ENCODE measurements at regions not wholly inside any gene's neighbourhood (a gene's known extent, or its start where the extent isn't known, plus 50 kb on each side); places are given as distances from the start of the nearest gene placed in this dataset.

GRCh38 chr12:126248871-126249403, 1183.7 kb downstream of the AACS start:
- Histone ChIP-seq H3K27me3 (ENCODE audit: insufficient read depth, low read length) (no peaks in the 10 kb centered on the region; the same call in 1 of the 2 replicates), H4K20me1 (ENCODE audit: control insufficient read depth, insufficient read depth, insufficient read length) (no peaks in the 10 kb centered on the region), H3K14ac (ENCODE audit: insufficient read depth, low read length) (no peak overlapping the region), H4K91ac (ENCODE audit: insufficient read length, low read depth, low read length) (no peak overlapping the region), H3K27ac (ENCODE audit: insufficient read length, low read depth, low read length) (no peak overlapping the region), H2BK20ac (ENCODE audit: low read depth, low read length, poor library complexity, severe bottlenecking) (no peak overlapping the region), H2AK5ac (ENCODE audit: insufficient read length, low read length) (no peak overlapping the region), H3K79me2 (ENCODE audit: insufficient read depth, low read length) (no peaks in the 10 kb centered on the region), H2BK120ac (ENCODE audit: low read depth, low read length, poor library complexity, severe bottlenecking) (no peak overlapping the region), H2BK5ac (ENCODE audit: insufficient read length, low read length) (no peak overlapping the region), H3K4ac (ENCODE audit: low read depth, low read length) (no peak overlapping the region), H4K5ac (ENCODE audit: insufficient read length, low read depth, low read length) (no peak overlapping the region), H3K79me1 (ENCODE audit: insufficient read depth, low read depth, low read length, poor library complexity, severe bottlenecking) (no peaks in the 10 kb centered on the region), H3K4me2 (ENCODE audit: insufficient read depth, insufficient read length, low read length) (no peak overlapping the region), H3K9ac (ENCODE audit: extremely low read depth, insufficient read length, low read length) (no peak overlapping the region), H2AFZ (ENCODE audit: low read length) (no peak overlapping the region), H3K18ac (ENCODE audit: insufficient read length, low read depth, low read length) (no peak overlapping the region), H2BK12ac (ENCODE audit: insufficient read length, low read depth, low read length) (no peak overlapping the region), H3K23me2 (ENCODE audit: insufficient read length, low read depth, low read length, poor library complexity, severe bottlenecking) (no peaks in the 10 kb centered on the region), H3K4me1 (ENCODE audit: insufficient read depth, low read length) (no peaks in the 10 kb centered on the region; the same call in 1 of the 2 replicates), H3K23ac (ENCODE audit: insufficient read length, low read depth, low read length) (no peak overlapping the region), H3K9me3 (ENCODE audit: control insufficient read depth, low read depth, low read length) (no peaks in the 10 kb centered on the region), H3K56ac (ENCODE audit: insufficient read length, low read depth, low read length) (no peak overlapping the region), H2BK15ac (ENCODE audit: low read depth, low read length) (no peak overlapping the region), H3T11ph (ENCODE audit: low read length) (no peak overlapping the region), H4K8ac (replicated peaks; ENCODE audit: insufficient read length, low read depth, low read length) (no peak overlapping the region)
- Mint-ChIP-seq H3K4me3 (no peak overlapping the region), H3K27ac (no peak overlapping the region; a peak in 1 of 7 replicates), H3K36me3 (ENCODE audit: insufficient read depth in 1 of 3, low read depth in 3 of 3) (peaks cover 0 to 4% (median 2%) of the 10 kb centered on the region in 3 experiments; a peak in 3 of 7 replicates), H3K9me3 (peaks cover 0 to 7% of the 10 kb centered on the region in 2 experiments; a peak in 3 of 5 replicates), H3K4me1 (peaks cover 22 to 27% of the 10 kb centered on the region in 2 experiments), H3K27me3 (ENCODE audit: low read depth) (peaks cover 4% of the 10 kb centered on the region; the same call in 1 of the 2 replicates)
- WGBS (ENCODE audit: extremely low coverage, insufficient read length, low lambda C conversion rate): no CpG with 5 or more reads among the region's 8 CpGs
- DNase-seq: no peak
- TF ChIP-seq CTCF (conservative IDR thresholded peaks at IDR 0.05): no peak

All from H9 (cell line).